NCI-H748 treated with DMSO at 0.1 percent for 48 hours (cell line): ENCODE measurements at regions not wholly inside any gene's neighbourhood (a gene's known extent, or its start where the extent isn't known, plus 50 kb on each side); places are given as distances from the start of the nearest gene placed in this dataset.

ENCODE experiments used
- DNase-seq: peaks from one replicate; lab custom pipeline; 2025; lab: John Stamatoyannopoulos, UW

- DNase-seq = no peak
These were observed 285.7 kb downstream of the RNF144B start for GRCh38 chr6:18672852-18673251.

DNA sequence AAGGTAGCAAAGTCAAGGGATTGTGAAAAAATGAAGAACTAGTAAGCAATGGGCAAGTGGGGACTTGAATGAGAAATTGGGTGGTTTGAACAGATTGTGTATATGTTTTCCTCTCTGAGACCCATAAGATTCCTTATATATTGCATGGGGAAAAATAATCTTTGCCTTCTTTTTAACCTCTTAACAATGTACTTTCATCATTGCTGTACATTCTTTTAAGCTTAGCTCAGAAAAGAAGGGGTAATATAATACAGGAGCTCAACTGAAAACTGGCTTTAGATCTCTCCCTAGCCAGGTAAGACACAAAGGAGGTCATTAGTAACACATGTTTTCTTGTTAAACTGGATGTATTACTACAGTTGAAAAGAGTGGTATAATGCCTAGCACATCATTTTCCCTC lies 287.2 kb downstream of the RNF144B start:
- DNase-seq = no peak

GRCh38 chr6:18675881-18676280 lies 288.7 kb downstream of the RNF144B start:
- DNase-seq = no peak

DNA sequence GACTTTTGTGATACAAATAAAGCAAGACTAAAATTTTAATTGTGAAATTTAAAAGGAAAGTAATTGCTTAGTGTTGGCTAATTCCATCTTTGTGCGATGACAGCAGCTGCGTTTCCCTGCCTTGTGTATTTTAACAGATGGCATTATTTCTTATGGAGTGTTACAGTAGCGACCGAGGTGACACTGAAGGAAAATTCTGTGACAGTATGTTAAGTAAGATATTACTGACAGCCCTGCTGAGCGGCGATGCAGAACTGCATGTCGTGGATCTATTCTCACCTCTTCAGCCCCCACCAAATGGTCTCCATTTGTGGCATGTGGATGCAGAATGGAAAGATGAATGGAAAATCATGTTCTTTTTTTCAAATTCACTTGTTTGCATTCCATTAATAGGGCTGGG lies 289.4 kb downstream of the RNF144B start:
- no peak for DNase-seq

DNA sequence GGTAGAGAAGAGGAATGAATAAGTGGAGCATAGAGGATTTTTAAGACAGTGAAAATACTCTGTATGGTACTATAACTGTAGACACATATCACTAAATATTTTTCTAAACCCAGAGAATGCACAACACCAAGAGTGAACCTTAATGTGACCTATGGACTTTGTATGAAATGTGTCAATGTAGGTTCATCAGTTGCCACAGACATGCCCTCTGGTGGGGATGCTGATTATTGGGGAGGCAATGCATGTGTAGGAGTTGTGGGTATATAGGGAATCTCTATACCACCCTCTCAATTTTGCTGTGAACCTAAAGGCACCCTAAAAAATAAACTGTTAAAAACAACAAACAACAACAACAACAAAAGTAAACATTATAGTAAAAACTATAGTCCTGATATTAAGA lies 293.7 kb downstream of the RNF144B start:
- no peak for DNase-seq

DNA sequence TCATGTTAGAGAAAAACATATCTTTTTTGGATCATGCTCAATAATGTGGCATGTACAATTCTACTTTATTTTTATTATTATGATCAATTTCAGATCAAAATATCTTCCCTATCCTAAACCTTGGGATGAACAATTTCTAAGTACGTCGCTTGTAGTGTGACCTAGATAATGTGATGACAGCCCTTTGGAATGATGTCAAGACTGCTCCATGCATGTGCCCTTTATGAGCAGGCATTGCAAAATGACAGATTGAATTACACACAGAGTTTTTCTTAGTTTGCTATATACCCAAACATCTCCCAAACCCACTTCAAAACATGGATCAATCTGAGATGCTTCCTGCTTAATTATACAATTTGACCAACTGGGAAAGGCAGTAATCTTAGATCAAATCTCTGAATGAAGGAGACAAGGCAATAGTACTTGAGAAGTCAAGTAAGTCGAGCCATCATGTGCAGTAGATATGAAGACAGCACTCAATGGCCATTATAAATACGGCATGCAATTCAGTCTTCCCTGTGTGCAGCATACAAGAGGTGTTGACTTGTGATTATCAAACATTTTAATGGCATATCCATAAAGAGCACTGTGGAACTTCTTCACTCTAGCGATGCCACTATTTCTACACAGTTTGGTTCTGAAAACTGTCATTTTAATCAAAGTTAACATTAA lies 294.8 kb downstream of the RNF144B start:
- no peak for DNase-seq

GRCh38 chr6:18684343-18684742 lies 297.2 kb downstream of the RNF144B start:
- no peak for DNase-seq

DNA sequence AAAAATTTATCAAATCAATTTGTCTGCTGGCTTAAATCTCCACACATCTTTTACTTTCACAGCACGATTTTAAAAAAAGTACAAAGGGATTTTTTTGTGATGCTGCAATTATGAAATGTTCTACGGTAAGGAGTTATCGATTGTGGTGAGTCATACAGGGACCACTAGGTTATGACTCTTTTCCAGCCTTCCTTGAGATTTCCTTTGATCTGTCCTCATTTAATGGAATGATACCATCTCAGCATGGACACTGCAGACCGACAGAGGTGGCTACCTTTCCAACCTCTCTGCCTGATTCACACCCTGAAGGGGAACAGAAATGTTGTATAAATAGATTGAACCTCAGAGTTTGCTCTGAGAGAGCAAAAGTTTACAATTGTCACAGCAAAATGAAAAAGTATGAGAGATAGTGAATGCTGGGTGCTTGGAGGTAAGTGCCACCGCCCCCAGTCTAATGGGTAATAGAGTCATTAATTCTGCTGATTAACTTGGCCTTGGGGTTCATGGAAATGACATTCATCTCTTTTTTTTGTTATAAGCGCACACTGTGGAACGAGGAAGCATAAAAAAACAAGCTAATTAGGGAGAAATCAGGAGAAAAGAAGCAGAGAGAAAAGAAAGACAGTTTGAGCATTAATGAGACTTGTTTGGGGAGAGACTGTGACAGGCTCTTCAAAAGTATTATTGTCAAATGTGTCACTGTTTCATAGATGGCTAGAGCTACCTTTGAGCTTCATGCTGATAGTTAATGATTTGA lies 306.0 kb downstream of the RNF144B start:
- no peak for DNase-seq

- peak; percentile 88 for DNase-seq
These were observed 306.7 kb downstream of the RNF144B start for GRCh38 chr6:18693881-18694280.

DNA sequence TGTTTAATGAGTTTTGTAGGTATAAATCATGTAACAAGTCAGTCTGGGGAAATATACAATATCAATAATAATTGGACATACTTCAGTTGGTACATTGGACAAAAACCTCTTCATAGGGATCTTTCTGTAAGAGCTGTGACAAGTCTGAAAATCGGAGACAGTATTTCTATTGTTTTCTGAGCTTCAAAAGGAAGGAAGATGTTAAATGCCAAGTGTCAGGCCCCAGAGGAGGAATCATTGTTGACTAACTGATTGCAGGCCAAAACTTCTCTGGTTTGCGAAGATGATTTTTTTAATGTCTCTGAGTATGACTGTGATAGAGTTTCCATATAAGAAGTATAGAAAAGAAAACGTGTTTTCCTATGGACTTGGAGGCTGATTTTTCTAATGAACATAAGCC lies 316.4 kb downstream of the RNF144B start:
- no peak for DNase-seq

GRCh38 chr6:18707714-18708439 lies 320.7 kb downstream of the RNF144B start:
- DNase-seq = no peak

- DNase-seq = peak; percentile 15
These were observed 325.4 kb downstream of the RNF144B start for GRCh38 chr6:18712595-18712994.

DNA sequence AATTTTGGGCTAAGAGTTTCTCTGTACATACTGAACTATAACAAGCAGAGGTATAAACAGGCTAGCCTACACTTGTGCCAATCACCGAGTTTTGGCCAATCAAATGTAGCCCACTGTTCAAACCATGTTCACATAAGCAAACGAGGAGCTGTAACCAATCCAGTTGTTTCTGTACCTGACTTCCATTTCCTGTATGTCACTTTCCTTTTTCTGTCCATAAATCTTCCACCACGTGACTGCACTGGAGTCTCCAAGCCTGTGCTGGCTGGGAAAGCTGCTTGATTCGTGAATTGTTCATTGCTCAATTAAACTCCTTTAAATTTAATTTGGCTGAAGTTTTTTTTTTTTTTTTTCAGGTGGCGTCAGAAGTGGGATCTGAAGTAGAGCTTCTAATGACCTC lies 332.9 kb downstream of the RNF144B start:
- no peak for DNase-seq

- no peak for DNase-seq
These were observed 336.9 kb downstream of the RNF144B start for GRCh38 chr6:18724056-18724455.

DNA sequence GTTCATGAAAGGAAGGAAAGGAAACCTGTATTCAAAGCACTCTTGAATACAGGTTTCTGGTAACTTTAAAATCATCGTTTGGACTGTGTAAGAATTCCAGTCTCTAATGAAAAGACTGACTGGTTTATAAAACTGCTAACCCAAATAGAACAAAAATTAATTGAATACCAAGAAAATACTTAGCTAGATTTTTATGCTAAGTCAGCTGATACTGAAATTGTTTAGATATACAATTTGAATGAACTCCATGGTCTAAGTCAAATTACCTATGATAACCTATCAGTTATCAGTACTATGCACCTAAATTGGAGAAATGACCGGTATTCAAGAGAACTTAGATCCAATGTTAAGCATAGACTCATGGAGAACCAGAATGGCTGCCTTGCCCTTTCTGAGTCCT lies 338.3 kb downstream of the RNF144B start:
- DNase-seq = no peak

DNA sequence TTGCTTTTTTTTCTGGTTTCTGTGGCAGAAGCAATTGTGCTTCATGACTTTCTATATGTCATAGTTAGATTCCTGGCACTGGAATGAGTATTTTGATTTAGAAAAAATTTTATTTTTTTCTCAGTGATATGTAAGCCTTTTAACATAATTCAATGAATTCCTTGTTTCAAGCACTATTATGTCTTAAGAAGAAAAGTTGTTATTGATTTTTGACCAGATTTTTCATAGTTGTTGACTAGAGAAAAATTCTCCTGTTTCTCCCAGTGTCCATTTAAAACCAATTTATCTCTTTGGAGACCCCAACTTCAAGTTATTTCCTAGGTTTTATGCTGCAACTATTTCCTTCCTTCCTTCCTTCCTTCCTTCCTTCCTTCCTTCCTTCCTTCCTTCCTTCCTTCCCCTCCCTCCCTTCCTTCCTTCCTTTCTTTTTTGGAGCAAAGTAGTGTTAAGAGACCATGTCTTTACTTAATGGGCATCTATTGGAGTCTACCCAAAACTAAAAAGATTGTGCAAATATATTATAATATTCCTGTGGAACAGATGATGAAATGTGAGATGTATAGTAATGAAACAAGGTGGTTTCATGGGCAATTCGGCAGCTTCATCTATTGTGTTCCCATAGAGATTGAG lies 346.9 kb downstream of the RNF144B start:
- DNase-seq = no peak

- DNase-seq = no peak
These were observed 354.6 kb downstream of the RNF144B start for GRCh38 chr6:18741741-18742140.

DNA sequence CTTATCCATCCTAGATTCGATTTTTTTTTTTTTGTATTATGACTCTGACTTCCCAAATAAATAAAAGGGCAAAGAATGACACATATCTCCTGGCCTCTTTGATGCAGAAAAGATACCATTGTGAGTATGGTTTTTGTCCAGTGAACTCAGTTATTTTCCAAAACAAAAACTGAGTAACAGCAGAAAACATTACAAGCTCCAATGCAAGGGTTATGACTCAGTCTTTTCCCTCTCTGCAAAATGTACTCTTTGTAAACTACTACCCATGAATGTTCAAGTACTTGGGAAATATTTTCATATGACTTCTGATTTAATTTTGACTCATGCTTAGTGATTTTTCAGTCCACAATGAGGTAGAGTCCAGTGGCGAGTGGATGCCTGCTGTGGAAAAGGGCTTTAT lies 355.3 kb downstream of the RNF144B start:
- DNase-seq = no peak

- DNase-seq = no peak
These were observed 359.6 kb downstream of the RNF144B start for GRCh38 chr6:18746727-18747126.

GRCh38 chr6:18748314-18748713 lies 361.2 kb downstream of the RNF144B start:
- no peak for DNase-seq

GRCh38 chr6:18752278-18753068 lies 365.3 kb downstream of the RNF144B start:
- no peak for DNase-seq

DNA sequence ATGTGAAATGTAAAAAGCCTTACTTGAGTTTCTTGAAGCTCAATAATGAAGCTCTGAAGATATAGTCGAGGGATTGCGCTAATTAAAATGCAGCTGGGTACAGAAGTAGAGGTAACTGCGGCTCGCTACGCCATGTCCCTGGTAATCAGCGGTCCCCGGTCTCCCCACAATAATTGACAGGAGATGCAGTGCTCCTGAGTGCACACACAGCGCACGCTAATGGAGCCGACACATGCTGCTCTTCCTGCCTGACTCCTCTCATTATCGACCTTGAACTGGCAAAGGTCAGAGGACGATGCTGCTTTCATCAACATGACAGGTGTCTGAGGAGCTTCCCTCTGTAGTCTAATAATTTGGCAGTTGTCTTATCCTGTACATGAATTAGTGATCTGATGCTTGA lies 365.9 kb downstream of the RNF144B start:
- no peak for DNase-seq
